Activated CD4-positive, alpha-beta T cell treated with anti-CD3 and anti-CD28 coated beads, Interleukin-2, amount 50 U/mL, for 1 hour (primary cell): ENCODE measurements at regions not wholly inside any gene's neighbourhood (a gene's known extent, or its start where the extent isn't known, plus 50 kb on each side); places are given as distances from the start of the nearest gene placed in this dataset.

Source experiments
- DNase-seq: peaks from one replicate; pipeline ENCODE4 v3.0.0-alpha.2; 2020

GRCh38 chr19:28492201-28492600 lies 720.8 kb downstream of the UQCRFS1 start:
- DNase-seq = no peak

GRCh38 chr19:28489776-28490175 lies 723.2 kb downstream of the UQCRFS1 start:
- no peak for DNase-seq

- DNase-seq = no peak
Observed at GRCh38 chr19:28489126-28489660, 723.8 kb downstream of the UQCRFS1 start.

- DNase-seq = no peak
Observed at GRCh38 chr19:28487999-28488398, 725.0 kb downstream of the UQCRFS1 start.

GRCh38 chr19:28486926-28487325 lies 726.0 kb downstream of the UQCRFS1 start:
- no peak for DNase-seq

- DNase-seq = no peak
Observed at GRCh38 chr19:28486473-28486872, 726.5 kb downstream of the UQCRFS1 start.

- DNase-seq = no peak
Observed at GRCh38 chr19:28485292-28485691, 727.7 kb downstream of the UQCRFS1 start.

GRCh38 chr19:28483197-28483596 lies 729.8 kb downstream of the UQCRFS1 start:
- DNase-seq = no peak

- no peak for DNase-seq
Observed at GRCh38 chr19:28482221-28482620, 730.7 kb downstream of the UQCRFS1 start.

- DNase-seq = no peak
Observed at GRCh38 chr19:28481674-28482073, 731.3 kb downstream of the UQCRFS1 start.

GRCh38 chr19:28475525-28475924 lies 737.4 kb downstream of the UQCRFS1 start:
- DNase-seq = no peak

GRCh38 chr19:28472843-28473242 lies 740.1 kb downstream of the UQCRFS1 start:
- no peak for DNase-seq

- DNase-seq = no peak
Observed at GRCh38 chr19:28471731-28472510, 741.0 kb downstream of the UQCRFS1 start.

- no peak for DNase-seq
Observed at GRCh38 chr19:28469544-28469943, 743.4 kb downstream of the UQCRFS1 start.

- peak; percentile 3 for DNase-seq
Observed at GRCh38 chr19:28468701-28469459, 744.1 kb downstream of the UQCRFS1 start.

- peak; percentile 58 for DNase-seq
Observed at GRCh38 chr19:28466107-28467045, 746.6 kb downstream of the UQCRFS1 start.

GRCh38 chr19:28465371-28466086 lies 747.4 kb downstream of the UQCRFS1 start:
- no peak for DNase-seq

- no peak for DNase-seq
Observed at GRCh38 chr19:28463493-28464053, 749.4 kb downstream of the UQCRFS1 start.

GRCh38 chr19:28457620-28458019 lies 755.3 kb downstream of the UQCRFS1 start:
- DNase-seq = no peak

GRCh38 chr19:28456708-28457320 lies 756.1 kb downstream of the UQCRFS1 start:
- no peak for DNase-seq

- no peak for DNase-seq
Observed at GRCh38 chr19:28456252-28456651, 756.7 kb downstream of the UQCRFS1 start.
